ENCODE measurements at regions not wholly inside any gene's neighbourhood (a gene's known extent, or its start where the extent isn't known, plus 50 kb on each side); places are given as distances from the start of the nearest gene placed in this dataset.
"Not testable (repeated sequence)": the region's sequence is repeated elsewhere in the genome, so short reads cannot be mapped to it uniquely, and the experiment has no call there.

DNA sequence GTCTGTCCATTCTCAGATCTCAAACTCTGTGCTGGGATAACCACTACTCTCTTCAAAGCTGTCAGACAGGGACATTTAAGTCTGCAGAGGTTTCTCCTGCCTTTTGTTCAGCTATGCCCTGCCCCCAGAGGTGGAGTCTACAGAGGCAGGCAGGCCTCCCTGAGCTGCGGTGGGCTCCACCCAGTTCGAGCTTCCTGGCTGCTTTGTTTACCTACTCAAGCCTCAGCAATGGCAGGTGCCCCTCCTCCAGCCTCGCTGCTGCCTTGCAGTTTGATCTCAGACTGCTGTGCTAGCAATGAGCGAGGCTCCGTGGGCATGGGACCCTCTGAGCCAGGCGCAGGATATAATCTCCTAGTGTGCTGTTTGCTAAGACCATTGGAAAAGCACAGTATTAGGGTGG lies 53.1 kb upstream of the HUNK start:
- DNase-seq (ENCODE audit: low read depth) = not testable (repeated sequence)

DNA sequence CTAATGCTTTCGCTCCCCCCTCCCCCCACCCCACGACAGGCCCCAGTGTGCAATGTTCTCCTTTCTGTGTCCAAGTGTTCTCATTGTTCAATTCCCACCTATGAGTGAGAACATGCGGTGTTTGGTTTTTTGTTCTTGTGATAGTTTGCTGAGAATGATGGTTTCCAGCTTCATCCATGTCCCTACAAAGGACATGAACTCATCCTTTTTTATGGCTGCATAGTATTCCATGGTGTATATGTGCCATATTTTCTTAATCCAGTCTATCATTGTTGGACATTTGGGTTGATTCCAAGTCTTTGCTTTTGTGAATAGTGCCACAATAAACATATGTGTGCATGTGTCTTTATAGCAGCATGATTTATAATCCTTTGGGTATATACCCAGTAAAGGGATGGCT lies 58.5 kb upstream of the HUNK start:
- not testable (repeated sequence) for H3K4me3 ChIP-seq (ENCODE audit: low read length); DNase-seq (ENCODE audit: low read depth)

More for the DNA sequence above, 53.1 kb upstream of the HUNK start:
- H3K4me3 ChIP-seq (ENCODE audit: low read length) = not testable (repeated sequence)

DNA sequence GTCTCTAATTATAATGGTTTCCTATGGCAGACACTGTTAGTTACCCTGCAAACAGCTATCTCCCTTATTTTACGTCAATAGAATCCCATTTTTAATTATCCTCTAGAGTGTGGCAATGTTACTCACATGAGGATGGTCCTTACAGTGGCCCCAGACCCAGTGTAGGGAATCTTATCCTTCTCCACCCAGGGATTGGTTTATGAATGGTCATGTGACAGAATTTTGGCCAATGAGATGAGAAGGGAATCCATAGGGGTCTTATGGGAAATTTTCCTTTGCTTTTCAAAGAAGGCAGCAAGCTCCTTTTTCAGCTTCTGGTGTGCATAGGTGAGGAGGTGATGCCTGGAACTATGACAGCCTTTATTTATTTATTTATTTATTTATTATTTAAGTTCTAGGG lies 59.0 kb upstream of the HUNK start:
- H3K4me3 ChIP-seq (ENCODE audit: low read length) = no peak overlapping the region
- DNase-seq (ENCODE audit: low read depth) = no peak
- TF ChIP-seq, protein P1, sequence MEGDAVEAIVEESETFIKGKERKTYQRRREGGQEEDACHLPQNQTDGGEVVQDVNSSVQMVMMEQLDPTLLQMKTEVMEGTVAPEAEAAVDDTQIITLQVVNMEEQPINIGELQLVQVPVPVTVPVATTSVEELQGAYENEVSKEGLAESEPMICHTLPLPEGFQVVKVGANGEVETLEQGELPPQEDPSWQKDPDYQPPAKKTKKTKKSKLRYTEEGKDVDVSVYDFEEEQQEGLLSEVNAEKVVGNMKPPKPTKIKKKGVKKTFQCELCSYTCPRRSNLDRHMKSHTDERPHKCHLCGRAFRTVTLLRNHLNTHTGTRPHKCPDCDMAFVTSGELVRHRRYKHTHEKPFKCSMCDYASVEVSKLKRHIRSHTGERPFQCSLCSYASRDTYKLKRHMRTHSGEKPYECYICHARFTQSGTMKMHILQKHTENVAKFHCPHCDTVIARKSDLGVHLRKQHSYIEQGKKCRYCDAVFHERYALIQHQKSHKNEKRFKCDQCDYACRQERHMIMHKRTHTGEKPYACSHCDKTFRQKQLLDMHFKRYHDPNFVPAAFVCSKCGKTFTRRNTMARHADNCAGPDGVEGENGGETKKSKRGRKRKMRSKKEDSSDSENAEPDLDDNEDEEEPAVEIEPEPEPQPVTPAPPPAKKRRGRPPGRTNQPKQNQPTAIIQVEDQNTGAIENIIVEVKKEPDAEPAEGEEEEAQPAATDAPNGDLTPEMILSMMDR (conservative IDR thresholded peaks at IDR 0.05; ENCODE audit: low read depth, low read length) = no peak

DNA sequence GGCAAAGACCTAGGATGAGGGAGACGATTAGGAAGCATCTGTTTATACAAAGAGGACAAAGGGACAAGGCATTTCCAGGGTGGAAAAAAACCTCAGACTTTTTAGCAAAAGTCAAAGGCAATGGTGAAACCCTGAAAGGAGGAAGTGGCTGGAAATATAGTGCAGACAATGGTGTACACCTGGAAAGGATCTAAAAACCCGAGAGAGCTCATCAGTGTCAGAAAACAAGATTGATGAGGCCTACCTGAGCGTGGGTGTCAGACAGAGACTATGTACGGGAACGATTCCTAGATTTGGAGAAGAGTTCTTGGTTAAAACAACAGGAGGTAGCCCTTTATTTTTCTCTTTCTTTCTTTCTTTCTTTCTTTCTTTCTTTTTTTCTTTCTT lies 68.8 kb upstream of the HUNK start:
- TF ChIP-seq, protein P1 (conservative IDR thresholded peaks at IDR 0.05; ENCODE audit: low read depth, low read length) = no peak
- no peak for DNase-seq (ENCODE audit: low read depth)
- H3K4me3 ChIP-seq (ENCODE audit: low read length) = no peak overlapping the region

DNA sequence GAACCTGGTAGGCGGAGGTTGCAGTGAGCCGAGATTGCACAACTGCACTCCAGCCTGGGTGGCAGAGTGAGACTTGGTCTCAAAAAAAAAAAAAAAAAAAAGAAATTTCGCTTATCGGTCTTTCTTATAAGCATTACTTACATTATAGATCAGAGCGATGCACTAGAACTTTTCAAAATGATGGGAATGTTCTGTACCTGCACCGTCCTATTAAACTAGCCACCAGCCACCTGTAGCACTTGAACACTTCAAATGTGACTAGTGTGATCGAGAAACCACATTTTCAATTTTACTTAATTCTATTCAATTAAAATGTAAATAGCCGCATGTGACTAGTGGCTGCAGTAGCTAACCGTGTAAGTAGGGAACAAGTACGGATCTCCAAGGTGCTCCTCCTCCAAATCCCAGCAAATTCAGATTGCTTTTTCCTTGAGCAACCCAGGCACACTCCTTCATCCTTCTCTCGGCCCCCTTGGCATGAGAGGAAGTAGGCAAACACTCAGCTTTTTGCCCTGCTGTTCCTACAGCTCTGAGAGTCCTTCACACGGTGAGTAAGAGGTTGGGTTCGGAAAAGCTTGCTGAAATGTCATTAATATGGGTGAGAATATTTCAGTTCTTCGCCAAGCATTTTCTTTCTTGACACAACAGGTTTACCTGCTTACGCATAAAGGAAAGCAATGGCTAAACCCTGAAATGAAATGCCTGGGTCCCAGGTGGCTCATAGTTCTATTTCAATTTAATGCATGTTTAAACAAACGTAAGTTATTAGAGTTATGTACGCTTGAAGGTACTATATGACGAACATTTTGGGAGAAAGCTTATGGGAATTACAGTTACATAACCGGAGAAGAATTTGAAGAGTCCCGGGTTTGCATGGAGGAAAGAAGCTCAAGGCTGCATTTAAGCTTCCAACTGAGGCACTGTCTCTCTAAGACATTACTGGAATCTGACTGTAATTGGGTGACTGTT lies 69.5 kb upstream of the HUNK start:
- no peak overlapping the region for H3K4me3 ChIP-seq (ENCODE audit: low read length)
- TF ChIP-seq, protein P1 (conservative IDR thresholded peaks at IDR 0.05; ENCODE audit: low read depth, low read length) = no peak
- no peak for DNase-seq (ENCODE audit: low read depth)

DNA sequence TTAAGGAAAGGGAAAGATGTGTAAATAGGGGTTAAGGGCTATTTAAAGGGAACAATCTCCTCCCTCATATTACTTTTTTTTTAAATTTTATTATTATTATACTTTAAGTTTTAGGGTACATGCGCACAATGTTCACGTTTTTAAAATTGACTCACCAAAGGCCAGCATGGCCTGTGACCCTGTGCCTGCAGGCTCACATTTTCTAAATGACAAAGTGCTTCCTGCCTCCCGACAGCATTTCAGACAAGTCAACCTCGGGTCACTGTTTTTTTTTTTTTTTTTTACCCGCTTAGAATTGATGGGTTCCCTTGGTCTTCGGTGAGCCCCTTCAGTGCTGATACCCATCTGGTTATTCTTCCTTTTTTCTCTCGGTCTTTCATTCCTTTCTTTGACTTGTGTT lies 70.4 kb upstream of the SCAF4 start:
- DNase-seq (ENCODE audit: low read depth) = no peak
- no peak overlapping the region for H3K4me3 ChIP-seq (ENCODE audit: low read length)
- TF ChIP-seq, protein P1 (conservative IDR thresholded peaks at IDR 0.05; ENCODE audit: low read depth, low read length) = no peak

DNA sequence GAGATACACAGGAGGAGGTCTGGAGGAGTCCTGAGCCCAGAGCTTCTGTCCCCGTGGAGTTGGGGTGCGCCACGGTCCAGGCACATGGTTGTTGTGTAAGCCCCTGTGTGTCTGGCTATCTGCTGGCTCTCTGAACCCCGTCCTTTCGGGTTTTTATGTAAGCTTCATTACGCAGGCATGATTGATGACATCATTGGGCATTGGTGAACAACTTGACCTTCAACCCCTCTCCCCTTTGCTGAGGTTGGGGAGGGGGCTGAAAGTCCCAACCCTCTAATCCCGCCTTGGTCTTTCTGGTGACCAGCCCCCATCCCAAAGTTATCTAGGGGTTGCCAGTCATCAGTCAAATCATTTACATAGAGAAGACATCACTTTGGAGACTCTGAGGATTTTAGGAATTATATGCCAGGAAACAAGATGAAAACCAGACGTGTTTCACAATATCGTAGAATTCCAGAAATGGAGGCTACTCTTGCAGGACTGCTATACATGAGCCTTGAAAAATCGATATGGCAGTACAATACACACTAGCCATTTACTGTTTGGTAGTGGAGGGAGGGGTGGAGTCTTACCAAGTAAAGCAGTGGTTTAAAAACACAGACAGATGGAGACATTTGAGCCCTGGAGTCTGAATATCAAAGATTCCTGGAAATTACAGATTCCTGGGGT lies 69.8 kb upstream of the SCAF4 start:
- no peak for DNase-seq (ENCODE audit: low read depth)
- TF ChIP-seq, protein P1 (conservative IDR thresholded peaks at IDR 0.05; ENCODE audit: low read depth, low read length) = no peak
- H3K4me3 ChIP-seq (ENCODE audit: low read length) = no peak overlapping the region

All from retinal pigment epithelial cell (primary cell).